ENCODE measurements at regions not wholly inside any gene's neighbourhood (a gene's known extent, or its start where the extent isn't known, plus 50 kb on each side); places are given as distances from the start of the nearest gene placed in this dataset.
A peak's percentile ranks its signal among the peaks of the same experiment; 100 is the strongest.
"Not testable (repeated sequence)": the region's sequence is repeated elsewhere in the genome, so short reads cannot be mapped to it uniquely, and the experiment has no call there.

- no peaks in the 10 kb centered on the region for H3K27me3 ChIP-seq (replicated peaks)
- no peaks in the 10 kb centered on the region for H3K36me3 ChIP-seq (replicated peaks)
- in situ Hi-C loops (cut with HindIII; ENCODE audit: low pct_ligation_motif_present, low sequenced_read_pairs), result no loop called here
- no peak for TF ChIP-seq CTCF (IDR thresholded peaks at IDR 0.05; ENCODE audit: low read depth, low read length, missing control alignments)
- DNase-seq, result no peak
- H3K4me3 ChIP-seq (ENCODE audit: low read depth, low read length), result no peak overlapping the region
- no peak overlapping the region for H3K27ac ChIP-seq
Observed at GRCh38 chrX:22859642-22860041, 140.1 kb upstream of the DDX53 start.

- in situ Hi-C loops (cut with HindIII; ENCODE audit: low pct_ligation_motif_present, low sequenced_read_pairs); H3K27ac ChIP-seq; H3K4me3 ChIP-seq (ENCODE audit: low read depth, low read length); H3K36me3 ChIP-seq (replicated peaks); H3K27me3 ChIP-seq (replicated peaks); DNase-seq: not testable (repeated sequence)
Observed at GRCh38 chrX:22866801-22867200, 133.0 kb upstream of the DDX53 start.

GRCh38 chrX:22882543-22882942 is 117.2 kb upstream of the DDX53 start:
- TF ChIP-seq CTCF (IDR thresholded peaks at IDR 0.05; ENCODE audit: low read depth, low read length, missing control alignments), result no peak
- in situ Hi-C loops (cut with HindIII; ENCODE audit: low pct_ligation_motif_present, low sequenced_read_pairs), result no loop called here
- H3K27ac ChIP-seq, result no peak overlapping the region
- H3K27me3 ChIP-seq (replicated peaks), result no peaks in the 10 kb centered on the region
- H3K36me3 ChIP-seq (replicated peaks), result no peaks in the 10 kb centered on the region
- DNase-seq, result no peak
- no peak overlapping the region for H3K4me3 ChIP-seq (ENCODE audit: low read depth, low read length)

- TF ChIP-seq CTCF (IDR thresholded peaks at IDR 0.05; ENCODE audit: low read depth, low read length, missing control alignments), result no peak
- Histone ChIP-seq H3K4me3 (ENCODE audit: low read depth, low read length) (no peak overlapping the region), H3K36me3 (replicated peaks) (no peaks in the 10 kb centered on the region), H3K27ac (no peak overlapping the region), H3K27me3 (replicated peaks) (no peaks in the 10 kb centered on the region)
- no peak for DNase-seq
- in situ Hi-C loops (cut with HindIII; ENCODE audit: low pct_ligation_motif_present, low sequenced_read_pairs), result no loop called here
Observed at GRCh38 chrX:22889819-22890218, 109.9 kb upstream of the DDX53 start.

GRCh38 chrX:22912616-22913015 is 87.1 kb upstream of the DDX53 start:
- no peaks in the 10 kb centered on the region for H3K36me3 ChIP-seq (replicated peaks)
- H3K27ac ChIP-seq, result no peak overlapping the region
- H3K4me3 ChIP-seq (ENCODE audit: low read depth, low read length), result no peak overlapping the region
- in situ Hi-C loops (cut with HindIII; ENCODE audit: low pct_ligation_motif_present, low sequenced_read_pairs), result no loop called here
- no peaks in the 10 kb centered on the region for H3K27me3 ChIP-seq (replicated peaks)
- DNase-seq, result no peak
- TF ChIP-seq CTCF (IDR thresholded peaks at IDR 0.05; ENCODE audit: low read depth, low read length, missing control alignments), result no peak

- Histone ChIP-seq H3K27me3 (replicated peaks) (no peaks in the 10 kb centered on the region), H3K4me3 (ENCODE audit: low read depth, low read length) (no peak overlapping the region), H3K27ac (no peak overlapping the region), H3K36me3 (replicated peaks) (no peaks in the 10 kb centered on the region)
- peak; percentile 58 for DNase-seq
- TF ChIP-seq CTCF (IDR thresholded peaks at IDR 0.05; ENCODE audit: low read depth, low read length, missing control alignments), result no peak
- in situ Hi-C loops (cut with HindIII; ENCODE audit: low pct_ligation_motif_present, low sequenced_read_pairs), result no loop called here
Observed at GRCh38 chrX:22922961-22923360, 76.8 kb upstream of the DDX53 start.

Data from brain microvascular endothelial cell (primary cell).